ENCODE measurements at regions not wholly inside any gene's neighbourhood (a gene's known extent, or its start where the extent isn't known, plus 50 kb on each side); places are given as distances from the start of the nearest gene placed in this dataset.
"Not testable (repeated sequence)": the region's sequence is repeated elsewhere in the genome, so short reads cannot be mapped to it uniquely, and the experiment has no call there.

- DNase-seq = peak; percentile 43
Measured at GRCh38 chr13:24997367-24997967, 98.5 kb upstream of the PABPC3 start.

- no peak for DNase-seq
Measured at GRCh38 chr13:24998433-24998832, 97.5 kb upstream of the PABPC3 start.

GRCh38 chr13:25001476-25002206, 94.3 kb upstream of the PABPC3 start:
- no peak for DNase-seq

- not testable (repeated sequence) for DNase-seq
Measured at GRCh38 chr13:25002311-25002710, 93.6 kb upstream of the PABPC3 start.

GRCh38 chr13:25004489-25004888, 91.4 kb upstream of the PABPC3 start:
- DNase-seq = not testable (repeated sequence)

GRCh38 chr13:25005050-25005497, 90.9 kb upstream of the PABPC3 start:
- peak; percentile 9 for DNase-seq

- not testable (repeated sequence) for DNase-seq
Measured at GRCh38 chr13:25007389-25007788, 88.5 kb upstream of the PABPC3 start.

- DNase-seq = not testable (repeated sequence)
Measured at GRCh38 chr13:25014398-25014973, 81.5 kb upstream of the PABPC3 start.

- DNase-seq = not testable (repeated sequence)
Measured at GRCh38 chr13:25017176-25017575, 78.8 kb upstream of the PABPC3 start.

GRCh38 chr13:25017808-25018728, 77.9 kb upstream of the PABPC3 start:
- peak; percentile 19 for DNase-seq

GRCh38 chr13:25018729-25019115, 77.2 kb upstream of the PABPC3 start:
- DNase-seq = peak; percentile 9

- DNase-seq = not testable (repeated sequence)
Measured at GRCh38 chr13:25019741-25020140, 76.2 kb upstream of the PABPC3 start.

GRCh38 chr13:25024175-25024574, 71.8 kb upstream of the PABPC3 start:
- no peak for DNase-seq

GRCh38 chr13:25032160-25032559, 63.8 kb upstream of the PABPC3 start:
- no peak for DNase-seq

- DNase-seq = no peak
Measured at GRCh38 chr13:25034173-25034572, 61.8 kb upstream of the PABPC3 start.

- DNase-seq = peak; percentile 66
Measured at GRCh38 chr13:25037057-25037813, 58.7 kb upstream of the PABPC3 start.

GRCh38 chr13:25042151-25042865, 53.6 kb upstream of the PABPC3 start:
- no peak for DNase-seq

- no peak for DNase-seq
Measured at GRCh38 chr13:25044071-25044470, 51.9 kb upstream of the PABPC3 start.

Data from NCI-H510A treated with DMSO at 0.1 percent for 48 hours (cell line).